CD14-positive monocyte (primary cell): ENCODE measurements at regions not wholly inside any gene's neighbourhood (a gene's known extent, or its start where the extent isn't known, plus 50 kb on each side); places are given as distances from the start of the nearest gene placed in this dataset.
"Not testable (repeated sequence)": the region's sequence is repeated elsewhere in the genome, so short reads cannot be mapped to it uniquely, and the experiment has no call there.

ENCODE experiments used
- DNase-seq, 3 donors: peaks; one replicate each; pipeline ENCODE4 v3.0.0-alpha.2; 2011 to 2022
- H2AFZ ChIP-seq: 2 replicates; pipeline ENCODE4 v1.6.0; 2012; ENCODE audit warnings: mild to moderate bottlenecking, low read depth, low read length, inconsistent platforms; ENCODE audit not compliant: insufficient read depth, poor library complexity, severe bottlenecking
- H3K27ac ChIP-seq, 2 donors: 1 replicate in 1 of 2; 2 replicates in 1 of 2; pipeline ENCODE4 v1.5.1; 2012 to 2013; ENCODE audit warnings: low read length in 2 of 2, control low read depth in 1 of 2, inconsistent platforms in 1 of 2, low read depth in 1 of 2, mild to moderate bottlenecking in 1 of 2
- H3K27me3 ChIP-seq, 2 donors: one replicate each; pipeline versions ENCODE4 v1.6.0 to v1.6.1; 2011 to 2013; ENCODE audit warnings: low read length in 2 of 2; ENCODE audit not compliant: control insufficient read depth in 2 of 2, insufficient read depth in 2 of 2
- H3K36me3 ChIP-seq, 2 donors: replicated peaks in 1 of 2; 1 replicate in 1 of 2; 2 replicates in 1 of 2; pipeline versions ENCODE4 v1.5.1 to v1.6.1; 2012 to 2013; ENCODE audit warnings: low read length in 2 of 2, control low read depth in 1 of 2, inconsistent platforms in 1 of 2, mild to moderate bottlenecking in 1 of 2; ENCODE audit not compliant: insufficient read depth in 2 of 2, control insufficient read depth in 1 of 2
- H3K4me1 ChIP-seq, 2 donors: 1 replicate in 1 of 2; 2 replicates in 1 of 2; pipeline versions ENCODE4 v1.5.1 to v1.6.1; 2012 to 2013; ENCODE audit warnings: low read length in 2 of 2, control low read depth in 1 of 2, inconsistent platforms in 1 of 2, mild to moderate bottlenecking in 1 of 2, moderate library complexity in 1 of 2; ENCODE audit not compliant: insufficient read depth in 2 of 2, control insufficient read depth in 1 of 2
- H3K4me2 ChIP-seq: replicated peaks from 2 replicates; pipeline ENCODE3; 2012; ENCODE audit warnings: low read length, moderate library complexity, mild to moderate bottlenecking; ENCODE audit not compliant: poor library complexity, severe bottlenecking; ENCODE audit errors: extremely low read depth
- H3K4me3 ChIP-seq, 3 experiments: fragments of 200-600 bp in 1 of 3; sonication (generic) in 1 of 3; replicated peaks in 1 of 3; 1 replicate in 2 of 3; 2 replicates in 1 of 3; pipeline ENCODE4 v1.5.1; 2011 to 2013; ENCODE audit warnings: low read length in 3 of 3, mild to moderate bottlenecking in 3 of 3, control low read depth in 2 of 3, low read depth in 2 of 3, inconsistent platforms in 1 of 3, moderate library complexity in 1 of 3
- H3K79me2 ChIP-seq: 2 replicates; pipeline ENCODE4 v1.6.0; 2012; ENCODE audit warnings: mild to moderate bottlenecking, control low read depth, inconsistent platforms, low read length, moderate library complexity; ENCODE audit not compliant: insufficient read depth
- H3K9ac ChIP-seq: 2 replicates; pipeline ENCODE4 v1.6.0; 2017; ENCODE audit warnings: low read length, mild to moderate bottlenecking; ENCODE audit not compliant: insufficient read depth, poor library complexity, severe bottlenecking
- H3K9me3 ChIP-seq, 2 donors: replicated peaks in 1 of 2; 1 replicate in 1 of 2; 2 replicates in 1 of 2; pipeline versions ENCODE4 v1.5.1 to v1.6.1; 2012 to 2013; ENCODE audit warnings: low read length in 2 of 2, control low read depth in 1 of 2; ENCODE audit not compliant: control insufficient read depth in 1 of 2, insufficient read depth in 1 of 2
- H4K20me1 ChIP-seq: 2 replicates; pipeline ENCODE4 v1.6.0; 2012; ENCODE audit warnings: mild to moderate bottlenecking, low read length, control low read depth, moderate library complexity; ENCODE audit not compliant: insufficient read depth
- H3K27ac Mint-ChIP-seq, 7 donors: one replicate each; pipeline ENCODE4 v1.8.0; 2020; ENCODE audit warnings: mild to moderate bottlenecking in 7 of 7, mixed read lengths in 7 of 7, moderate library complexity in 6 of 7, inconsistent platforms in 2 of 7
- H3K27me3 Mint-ChIP-seq, 3 donors: one replicate each; pipeline ENCODE4 v1.8.0; 2021 to 2022; ENCODE audit warnings: low read depth in 3 of 3, mild to moderate bottlenecking in 3 of 3, mixed read lengths in 3 of 3, moderate library complexity in 3 of 3, inconsistent platforms in 1 of 3
- H3K36me3 Mint-ChIP-seq, 2 donors: one replicate each; pipeline ENCODE4 v1.8.0; 2020; ENCODE audit warnings: mixed read lengths in 2 of 2, inconsistent platforms in 1 of 2, mild to moderate bottlenecking in 1 of 2
- H3K4me1 Mint-ChIP-seq: one replicate; pipeline ENCODE4 v1.8.0; 2020; ENCODE audit warnings: mild to moderate bottlenecking, mixed read lengths
- H3K4me3 Mint-ChIP-seq, 2 donors: one replicate each; pipeline ENCODE4 v1.8.0; 2020; ENCODE audit warnings: mild to moderate bottlenecking in 2 of 2, mixed read lengths in 2 of 2, moderate library complexity in 1 of 2
- H3K9me3 Mint-ChIP-seq, 7 donors: one replicate each; pipeline ENCODE4 v1.8.0; 2020 to 2022; ENCODE audit warnings: mixed read lengths in 7 of 7, mild to moderate bottlenecking in 6 of 7, moderate library complexity in 6 of 7, inconsistent platforms in 2 of 7
- WGBS: methylation state at CpG from one replicate; pipeline ENCODE4 v1.1.5; 2013; ENCODE audit warnings: missing lambda C conversion rate; ENCODE audit not compliant: insufficient coverage; 5-methylcytosine and 5-hydroxymethylcytosine counted together
- intact Hi-C, 2 donors: fragments of 100-400 bp; cut with micrococcal nuclease; formaldehyde crosslinking; loops; one replicate each; pipeline versions ENCODE4 v1.15.0 to v1.15.1; 2023
- TF ChIP-seq, protein P1 (sequence below): fragments of 200-600 bp; IDR thresholded peaks from one replicate; pipeline ENCODE4 v1.8.0; 2022; ENCODE audit warnings: antibody characterized with exemption, mild to moderate bottlenecking

DNA sequence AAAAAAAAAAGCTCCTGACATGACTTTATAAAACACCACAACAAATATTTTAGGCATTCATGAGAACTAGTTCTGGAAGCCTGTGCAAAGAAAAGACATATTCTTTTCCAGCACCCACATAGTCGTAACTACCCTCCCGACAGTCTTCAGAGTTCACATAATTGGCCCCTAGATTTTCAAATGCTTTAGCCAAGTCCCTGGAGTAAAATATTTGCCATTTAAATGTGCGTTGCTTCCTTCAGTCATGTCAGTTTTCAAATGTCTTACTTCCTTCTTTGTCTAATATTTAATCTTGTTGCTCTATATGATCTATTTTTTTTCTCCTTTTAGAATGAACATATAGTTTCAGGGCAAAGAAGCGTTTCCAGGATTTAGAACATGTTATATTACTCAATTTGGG lies 66.8 kb upstream of the KRAS start:
- H3K27me3 ChIP-seq: no peaks in the 10 kb centered on the region
- H3K27ac ChIP-seq: no peak overlapping the region
- intact Hi-C loops: no loop called here
- 100% methylated on average over 2 of the region's 4 CpGs for WGBS
- H4K20me1 ChIP-seq: no peaks in the 10 kb centered on the region
- no peaks in the 10 kb centered on the region for H3K4me1 ChIP-seq
- H3K4me2 ChIP-seq: no peak overlapping the region
- Mint-ChIP-seq H3K27me3 (peaks cover 0 to 3% (median 1%) of the 10 kb centered on the region in 3 donors), H3K27ac (no peak overlapping the region), H3K4me3 (no peak overlapping the region), H3K36me3 (no peaks in the 10 kb centered on the region), H3K4me1 (peaks cover 14% of the 10 kb centered on the region), H3K9me3 (peaks cover 0 to 5% (median 0%) of the 10 kb centered on the region in 7 donors)
- no peaks in the 10 kb centered on the region for H3K9me3 ChIP-seq
- no peaks in the 10 kb centered on the region for H3K79me2 ChIP-seq
- TF ChIP-seq, protein P1, sequence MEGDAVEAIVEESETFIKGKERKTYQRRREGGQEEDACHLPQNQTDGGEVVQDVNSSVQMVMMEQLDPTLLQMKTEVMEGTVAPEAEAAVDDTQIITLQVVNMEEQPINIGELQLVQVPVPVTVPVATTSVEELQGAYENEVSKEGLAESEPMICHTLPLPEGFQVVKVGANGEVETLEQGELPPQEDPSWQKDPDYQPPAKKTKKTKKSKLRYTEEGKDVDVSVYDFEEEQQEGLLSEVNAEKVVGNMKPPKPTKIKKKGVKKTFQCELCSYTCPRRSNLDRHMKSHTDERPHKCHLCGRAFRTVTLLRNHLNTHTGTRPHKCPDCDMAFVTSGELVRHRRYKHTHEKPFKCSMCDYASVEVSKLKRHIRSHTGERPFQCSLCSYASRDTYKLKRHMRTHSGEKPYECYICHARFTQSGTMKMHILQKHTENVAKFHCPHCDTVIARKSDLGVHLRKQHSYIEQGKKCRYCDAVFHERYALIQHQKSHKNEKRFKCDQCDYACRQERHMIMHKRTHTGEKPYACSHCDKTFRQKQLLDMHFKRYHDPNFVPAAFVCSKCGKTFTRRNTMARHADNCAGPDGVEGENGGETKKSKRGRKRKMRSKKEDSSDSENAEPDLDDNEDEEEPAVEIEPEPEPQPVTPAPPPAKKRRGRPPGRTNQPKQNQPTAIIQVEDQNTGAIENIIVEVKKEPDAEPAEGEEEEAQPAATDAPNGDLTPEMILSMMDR: no peak
- no peak overlapping the region for H3K4me3 ChIP-seq
- no peaks in the 10 kb centered on the region for H3K36me3 ChIP-seq
- no peak for DNase-seq
- H3K9ac ChIP-seq: no peak overlapping the region
- no peak overlapping the region for H2AFZ ChIP-seq

DNA sequence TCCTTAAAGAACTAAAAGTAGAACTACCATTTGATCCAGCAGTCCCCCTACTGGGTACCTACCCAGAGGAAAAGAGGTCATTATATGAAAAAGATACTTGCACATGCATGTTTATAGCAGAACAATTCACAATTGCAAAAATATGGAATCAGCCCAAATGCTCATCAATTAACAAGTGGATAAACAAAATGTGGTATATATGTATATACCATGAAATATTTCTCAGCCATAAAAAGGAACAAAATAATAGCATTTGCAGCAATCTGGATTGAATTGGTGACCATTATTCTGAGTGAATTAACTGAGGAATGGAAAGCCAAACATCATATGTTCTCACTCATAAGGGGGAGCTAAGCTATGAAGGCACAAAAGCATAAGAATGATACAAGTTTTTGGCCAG lies 64.7 kb upstream of the KRAS start:
- no peaks in the 10 kb centered on the region for H3K4me1 ChIP-seq
- Mint-ChIP-seq H3K36me3 (no peaks in the 10 kb centered on the region), H3K27me3 (peaks cover 0 to 1% (median 0%) of the 10 kb centered on the region in 3 donors), H3K9me3 (peaks cover 0 to 5% (median 2%) of the 10 kb centered on the region in 7 donors), H3K27ac (no peak overlapping the region), H3K4me3 (no peak overlapping the region), H3K4me1 (peaks cover 7% of the 10 kb centered on the region)
- no peaks in the 10 kb centered on the region for H3K36me3 ChIP-seq
- no peak overlapping the region for H3K9ac ChIP-seq
- intact Hi-C loops: no loop called here
- no peak overlapping the region for H3K4me3 ChIP-seq
- no peaks in the 10 kb centered on the region for H3K9me3 ChIP-seq
- DNase-seq: no peak
- no peaks in the 10 kb centered on the region for H4K20me1 ChIP-seq
- TF ChIP-seq, protein P1: no peak
- H3K27me3 ChIP-seq: no peaks in the 10 kb centered on the region
- no peak overlapping the region for H2AFZ ChIP-seq
- H3K79me2 ChIP-seq: no peaks in the 10 kb centered on the region
- no peak overlapping the region for H3K4me2 ChIP-seq
- H3K27ac ChIP-seq: no peak overlapping the region

DNA sequence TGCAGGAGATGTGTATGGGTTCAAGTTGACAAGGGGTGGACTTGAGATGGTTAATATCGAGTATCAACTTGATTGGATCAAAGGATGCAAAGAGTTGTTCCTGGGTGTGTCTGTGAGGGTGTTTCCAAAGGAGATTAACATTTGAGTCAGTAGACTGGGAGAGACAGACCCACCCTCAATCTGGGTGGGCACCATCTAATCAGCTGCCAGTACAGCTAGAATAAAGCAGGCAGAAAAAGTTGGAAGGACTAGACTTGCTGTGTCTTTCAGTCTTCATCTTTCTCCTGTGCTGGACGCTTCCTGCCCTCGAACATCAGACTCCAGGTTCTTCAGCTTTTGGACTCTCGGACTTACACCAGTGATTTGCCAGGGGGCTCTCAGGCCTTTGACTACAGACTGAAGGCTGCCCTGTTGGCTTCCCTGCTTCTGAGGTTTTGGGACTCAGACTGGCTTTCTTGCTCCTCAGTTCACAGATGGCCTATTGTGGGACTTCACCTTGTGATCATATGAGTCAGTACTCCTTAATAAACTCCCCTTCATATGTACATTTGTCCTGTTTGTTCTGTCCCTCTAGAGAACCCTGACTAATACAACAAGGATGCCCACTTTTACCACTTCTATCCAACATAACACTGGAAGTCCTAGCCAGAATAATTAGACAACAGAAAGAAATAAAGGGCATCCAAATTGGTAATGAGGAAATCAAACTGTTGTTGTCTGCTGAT lies 62.7 kb upstream of the KRAS start:
- H3K27ac Mint-ChIP-seq, H3K4me2 ChIP-seq, H3K4me1 ChIP-seq, H3K27me3 ChIP-seq, H4K20me1 ChIP-seq, H3K9me3 Mint-ChIP-seq, H3K27me3 Mint-ChIP-seq, H3K4me3 Mint-ChIP-seq, H3K4me3 ChIP-seq, H3K36me3 Mint-ChIP-seq, H3K9me3 ChIP-seq, H3K4me1 Mint-ChIP-seq, H3K79me2 ChIP-seq, H3K9ac ChIP-seq, intact Hi-C loops, H3K36me3 ChIP-seq, H3K27ac ChIP-seq, H2AFZ ChIP-seq, DNase-seq: not testable (repeated sequence)
- 98% methylated on average over 4 of the region's 4 CpGs for WGBS
